SK-N-SH treated with all-trans-retinoic acid at 6 μM for 48 hours (cell line): ENCODE measurements at regions not wholly inside any gene's neighbourhood (a gene's known extent, or its start where the extent isn't known, plus 50 kb on each side); places are given as distances from the start of the nearest gene placed in this dataset.

Source experiments
- ATAC-seq: fragments of 200-7000 bp; cut with Tn5 transposase; 3 replicates; pipeline ENCODE4 v1.9.1; 2020; ENCODE audit warnings: mild to moderate bottlenecking, moderate library complexity
- BACH2 ChIP-seq: fragments of 250-450 bp; sonication (Bioruptor Pico); IDR thresholded peaks from 2 replicates; pipeline ENCODE4 v1.9.0; 2021; ENCODE audit warnings: mild to moderate bottlenecking, borderline replicate concordance
- CREB5 ChIP-seq: fragments of 250-450 bp; sonication (Bioruptor Pico); IDR thresholded peaks from 2 replicates; pipeline ENCODE4 v1.5.1; 2020; ENCODE audit warnings: low read depth, mild to moderate bottlenecking, moderate library complexity
- ESRRG ChIP-seq: fragments of 250-450 bp; sonication (Bioruptor Pico); IDR thresholded peaks from 2 replicates; pipeline ENCODE4 v1.6.1; 2021; ENCODE audit warnings: mild to moderate bottlenecking
- ISL1 ChIP-seq: fragments of 250-450 bp; sonication (Bioruptor Pico); IDR thresholded peaks from 2 replicates; pipeline ENCODE4 v2.1.2; 2022; ENCODE audit warnings: mild to moderate bottlenecking, moderate library complexity
- PATZ1 ChIP-seq: fragments of 250-450 bp; sonication (Bioruptor Pico); IDR thresholded peaks from 2 replicates; pipeline ENCODE4 v1.8.0; 2020; ENCODE audit warnings: mild to moderate bottlenecking, moderate library complexity, borderline replicate concordance
- POU6F1 ChIP-seq: fragments of 250-450 bp; sonication (Bioruptor Pico); IDR thresholded peaks from 2 replicates; pipeline ENCODE4 v1.8.0; 2021; ENCODE audit warnings: low read depth, mild to moderate bottlenecking, moderate library complexity, borderline replicate concordance
- PPARA ChIP-seq: fragments of 250-450 bp; sonication (Bioruptor Pico); IDR thresholded peaks from 2 replicates; pipeline ENCODE4 v1.5.0; 2020; ENCODE audit warnings: mild to moderate bottlenecking, borderline replicate concordance
- RARB ChIP-seq: fragments of 250-450 bp; sonication (Bioruptor Pico); IDR thresholded peaks from 2 replicates; pipeline ENCODE4 v1.8.0; 2021; ENCODE audit warnings: mild to moderate bottlenecking, moderate library complexity
- TCF4 ChIP-seq: fragments of 250-450 bp; sonication (Bioruptor Pico); IDR thresholded peaks from 2 replicates; pipeline ENCODE4 v1.8.0; 2021; ENCODE audit warnings: mild to moderate bottlenecking, moderate library complexity, borderline replicate concordance
- TOX ChIP-seq: fragments of 250-450 bp; sonication (Bioruptor Pico); IDR thresholded peaks from 2 replicates; pipeline ENCODE4 v1.8.0; 2021; ENCODE audit warnings: mild to moderate bottlenecking, moderate library complexity, borderline replicate concordance
- TSHZ2 ChIP-seq: fragments of 250-450 bp; sonication (Bioruptor Pico); IDR thresholded peaks from 2 replicates; pipeline ENCODE4 v1.5.0; 2020; ENCODE audit warnings: mild to moderate bottlenecking, moderate library complexity
- ZC3H10 ChIP-seq: fragments of 250-450 bp; sonication (Bioruptor Pico); IDR thresholded peaks from 2 replicates; pipeline ENCODE4 v1.5.1; 2021; ENCODE audit warnings: mild to moderate bottlenecking, moderate library complexity
- ZFP3 ChIP-seq: fragments of 250-450 bp; sonication (Bioruptor Pico); IDR thresholded peaks from 2 replicates; pipeline ENCODE4 v1.5.0; 2020; ENCODE audit warnings: mild to moderate bottlenecking, moderate library complexity
- ZNF565 ChIP-seq: fragments of 450-650 bp; formaldehyde crosslinking; conservative IDR thresholded peaks from 2 replicates; pipeline ENCODE4 v1.5.0; 2020; ENCODE audit warnings: low read depth, mild to moderate bottlenecking, moderate library complexity
- ZNF70 ChIP-seq: fragments of 450-650 bp; formaldehyde crosslinking; IDR thresholded peaks from 2 replicates; pipeline ENCODE4 v1.5.0; 2020; ENCODE audit warnings: mild to moderate bottlenecking, moderate library complexity
- ZNF8 ChIP-seq: fragments of 450-650 bp; formaldehyde crosslinking; IDR thresholded peaks from 2 replicates; pipeline ENCODE4 v1.5.0; 2020; ENCODE audit warnings: mild to moderate bottlenecking, moderate library complexity

- TF ChIP-seq CREB5 (CRISPR knock-in tag) (peak; percentile 90), ISL1 (CRISPR knock-in tag) (peak; percentile 99), ZNF70 (CRISPR knock-in tag) (no peak), TCF4 (CRISPR knock-in tag) (peak; percentile 79), TSHZ2 (CRISPR knock-in tag) (peak; percentile 91), ZNF565 (0 out of 2 replicates have a peak, but pooled peaks have one; percentile 19)
- TF ChIP-seq, all 23 proteins: peak for 14
Measured at GRCh38 chr9:24712206-24712605, 166.5 kb upstream of the IZUMO3 start (continued).

- ATAC-seq = no peak
- no peak for TF ChIP-seq ISL1 (CRISPR knock-in tag)
Measured at GRCh38 chr9:24708814-24709213, 163.1 kb upstream of the IZUMO3 start.

- ATAC-seq = no peak
- TF ChIP-seq PPARA (CRISPR knock-in tag) (no peak), ZNF8 (no peak), ESRRG (no peak), TOX (CRISPR knock-in tag) (no peak), ZFP3 (CRISPR knock-in tag) (no peak), RARB (CRISPR knock-in tag) (no peak), BACH2 (no peak)
- TF ChIP-seq, all 23 proteins: peak for 0
Measured at GRCh38 chr9:24698881-24699518, 153.3 kb upstream of the IZUMO3 start.

- no peak for ATAC-seq
Measured at GRCh38 chr9:24672336-24672735, 126.6 kb upstream of the IZUMO3 start.

More at GRCh38 chr9:24672336-24672735, 126.6 kb upstream of the IZUMO3 start:
- TF ChIP-seq ZNF8 (no peak), ZNF565 (no peak), RARB (CRISPR knock-in tag) (no peak), ZC3H10 (CRISPR knock-in tag) (no peak), PATZ1 (CRISPR knock-in tag) (no peak), TCF4 (CRISPR knock-in tag) (no peak), POU6F1 (CRISPR knock-in tag) (no peak)
